HG03175 (cell line): ENCODE measurements at regions not wholly inside any gene's neighbourhood (a gene's known extent, or its start where the extent isn't known, plus 50 kb on each side); places are given as distances from the start of the nearest gene placed in this dataset.

Source experiments
- ATAC-seq: cut with Tn5 transposase; IDR thresholded peaks from one replicate; pipeline ENCODE4 v1.9.1; 2021; ENCODE audit warnings: mild to moderate bottlenecking, moderate library complexity; ENCODE audit not compliant: unreplicated experiment

GRCh38 chr7:8378349-8379019 is 54.9 kb upstream of the NXPH1 start:
- no peak for ATAC-seq

GRCh38 chr7:8379264-8379663 is 54.1 kb upstream of the NXPH1 start:
- ATAC-seq: no peak

- no peak for ATAC-seq
Measured at GRCh38 chr7:8380130-8380529, 53.3 kb upstream of the NXPH1 start.

- ATAC-seq: no peak
Measured at GRCh38 chr7:8382004-8382730, 51.2 kb upstream of the NXPH1 start.
